Neural cell (in vitro differentiated cells): ENCODE measurements at regions not wholly inside any gene's neighbourhood (a gene's known extent, or its start where the extent isn't known, plus 50 kb on each side); places are given as distances from the start of the nearest gene placed in this dataset.

ENCODE experiments used
- H2AFZ ChIP-seq: fragments of 200-600, 300-800 bp; sonication (generic), shearing (Covaris generic); 2 replicates; pipeline ENCODE4 v1.6.0; 2014; ENCODE audit warnings: low read depth, mild to moderate bottlenecking, antibody characterized with exemption, low read length, moderate library complexity
- H3F3A ChIP-seq: fragments of 200-600 bp; shearing (Covaris generic); 2 replicates; pipeline ENCODE4 v1.6.1; 2016; ENCODE audit warnings: mild to moderate bottlenecking, moderate library complexity, mixed read lengths, antibody characterized with exemption, low read length; ENCODE audit not compliant: insufficient read depth, poor library complexity, severe bottlenecking
- H3K27ac ChIP-seq: fragments of 200-600, 300-800 bp; sonication (generic), shearing (Covaris generic); 2 replicates; pipeline ENCODE4 v1.5.1; 2014; ENCODE audit warnings: mild to moderate bottlenecking, low read length, moderate library complexity
- H3K27me3 ChIP-seq: fragments of 300-800, 200-600 bp; sonication (generic), shearing (Covaris generic); 2 replicates; pipeline ENCODE4 v1.6.0; 2014; ENCODE audit warnings: mild to moderate bottlenecking, low read depth, low read length, moderate library complexity; ENCODE audit not compliant: insufficient read depth
- H3K36me3 ChIP-seq: fragments of 300-800, 200-600 bp; sonication (generic), shearing (Covaris generic); 2 replicates; pipeline ENCODE4 v1.5.1; 2014; ENCODE audit warnings: mild to moderate bottlenecking, antibody characterized with exemption, low read length, moderate library complexity; ENCODE audit not compliant: insufficient read depth
- H3K4me2 ChIP-seq: fragments of 300-800, 200-600 bp; sonication (generic), shearing (Covaris generic); 2 replicates; pipeline ENCODE4 v1.6.0; 2014; ENCODE audit warnings: mild to moderate bottlenecking, low read length
- H3K4me3 ChIP-seq: fragments of 300-800, 200-600 bp; sonication (generic), shearing (Covaris generic); 2 replicates; pipeline ENCODE4 v1.5.1; 2014; ENCODE audit warnings: mild to moderate bottlenecking, low read length, moderate library complexity
- H3K79me2 ChIP-seq: fragments of 200-600 bp; shearing (Covaris generic); replicated peaks from 2 replicates; pipeline ENCODE4 v1.6.0; 2014; ENCODE audit warnings: mild to moderate bottlenecking, low read length, moderate library complexity; ENCODE audit not compliant: insufficient read depth
- H3K9ac ChIP-seq: fragments of 300-800, 200-600 bp; sonication (generic), shearing (Covaris generic); 2 replicates; pipeline ENCODE4 v1.6.1; 2016; ENCODE audit warnings: mild to moderate bottlenecking, low read length, mixed read lengths
- H3K9me2 ChIP-seq: fragments of 200-600 bp; shearing (Covaris generic); 2 replicates; pipeline ENCODE4 v1.6.1; 2016; ENCODE audit warnings: mild to moderate bottlenecking, low read length, mixed read lengths; ENCODE audit not compliant: insufficient read depth
- H3K9me3 ChIP-seq: fragments of 200-600, 300-800 bp; sonication (generic), shearing (Covaris generic); 2 replicates; pipeline ENCODE4 v1.6.1; 2016; ENCODE audit warnings: mild to moderate bottlenecking, mixed run types, low read length, moderate library complexity, mixed read lengths
- H4K20me1 ChIP-seq: fragments of 200-600 bp; shearing (Covaris generic); 2 replicates; pipeline ENCODE4 v1.6.1; 2016; ENCODE audit warnings: mild to moderate bottlenecking, mixed run types; ENCODE audit not compliant: insufficient read depth
- EP300 ChIP-seq: fragments of 450-650 bp; conservative IDR thresholded peaks from 2 replicates; pipeline ENCODE4 v1.6.1; 2014; ENCODE audit warnings: antibody characterized with exemption, mild to moderate bottlenecking, moderate library complexity; ENCODE audit not compliant: poor library complexity, severe bottlenecking
- EZH2 ChIP-seq: fragments of 200-600, 300-800 bp; shearing (Covaris generic), sonication (generic); IDR thresholded peaks from 2 replicates; pipeline ENCODE4 v1.6.1; 2014; ENCODE audit warnings: antibody characterized with exemption, low read length, borderline replicate concordance, mild to moderate bottlenecking; ENCODE audit not compliant: insufficient read depth, poor library complexity, severe bottlenecking
- MXI1 ChIP-seq: fragments of 450-650 bp; conservative IDR thresholded peaks from 2 replicates; pipeline ENCODE4 v1.6.1; 2014; ENCODE audit warnings: antibody characterized with exemption, mild to moderate bottlenecking; ENCODE audit not compliant: poor library complexity, severe bottlenecking
- POLR2AphosphoS5 ChIP-seq: IDR thresholded peaks from 2 replicates; pipeline ENCODE4 v1.6.1; 2012
- RAD21 ChIP-seq: fragments of 450-650 bp; conservative IDR thresholded peaks from 2 replicates; pipeline ENCODE4 v1.6.1; 2014; ENCODE audit warnings: antibody characterized with exemption, mild to moderate bottlenecking, moderate library complexity
- SMC3 ChIP-seq: fragments of 450-650 bp; conservative IDR thresholded peaks from 2 replicates; pipeline ENCODE4 v1.6.1; 2014; ENCODE audit warnings: antibody characterized with exemption, mild to moderate bottlenecking, moderate library complexity; ENCODE audit not compliant: poor library complexity
- TAF1 ChIP-seq: IDR thresholded peaks from 2 replicates; pipeline ENCODE4 v1.6.1; 2012; ENCODE audit warnings: low read depth
- TF ChIP-seq, protein P1 (sequence below): fragments of 450-650 bp; IDR thresholded peaks from 2 replicates; pipeline ENCODE4 v1.5.1; 2014; ENCODE audit warnings: antibody characterized with exemption, mild to moderate bottlenecking, moderate library complexity; ENCODE audit not compliant: poor library complexity, severe bottlenecking
- TF ChIP-seq, protein P2 (sequence below): IDR thresholded peaks from 2 replicates; pipeline ENCODE4 v1.6.1; 2012; ENCODE audit warnings: borderline replicate concordance

GRCh38 chr6:47111685-47112084 is 69.6 kb upstream of the ADGRF1 start:
- H3K27me3 ChIP-seq = no peaks in the 10 kb centered on the region
- H3K9me3 ChIP-seq = no peaks in the 10 kb centered on the region
- H3K36me3 ChIP-seq = no peaks in the 10 kb centered on the region
- no peak overlapping the region for H3K27ac ChIP-seq
- H3K9ac ChIP-seq = no peak overlapping the region
- H3K9me2 ChIP-seq = no peaks in the 10 kb centered on the region
- no peaks in the 10 kb centered on the region for H3K79me2 ChIP-seq
- H3K4me3 ChIP-seq = no peak overlapping the region
- TF ChIP-seq, protein P1, sequence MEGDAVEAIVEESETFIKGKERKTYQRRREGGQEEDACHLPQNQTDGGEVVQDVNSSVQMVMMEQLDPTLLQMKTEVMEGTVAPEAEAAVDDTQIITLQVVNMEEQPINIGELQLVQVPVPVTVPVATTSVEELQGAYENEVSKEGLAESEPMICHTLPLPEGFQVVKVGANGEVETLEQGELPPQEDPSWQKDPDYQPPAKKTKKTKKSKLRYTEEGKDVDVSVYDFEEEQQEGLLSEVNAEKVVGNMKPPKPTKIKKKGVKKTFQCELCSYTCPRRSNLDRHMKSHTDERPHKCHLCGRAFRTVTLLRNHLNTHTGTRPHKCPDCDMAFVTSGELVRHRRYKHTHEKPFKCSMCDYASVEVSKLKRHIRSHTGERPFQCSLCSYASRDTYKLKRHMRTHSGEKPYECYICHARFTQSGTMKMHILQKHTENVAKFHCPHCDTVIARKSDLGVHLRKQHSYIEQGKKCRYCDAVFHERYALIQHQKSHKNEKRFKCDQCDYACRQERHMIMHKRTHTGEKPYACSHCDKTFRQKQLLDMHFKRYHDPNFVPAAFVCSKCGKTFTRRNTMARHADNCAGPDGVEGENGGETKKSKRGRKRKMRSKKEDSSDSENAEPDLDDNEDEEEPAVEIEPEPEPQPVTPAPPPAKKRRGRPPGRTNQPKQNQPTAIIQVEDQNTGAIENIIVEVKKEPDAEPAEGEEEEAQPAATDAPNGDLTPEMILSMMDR = no peak
- TF ChIP-seq, protein P2, sequence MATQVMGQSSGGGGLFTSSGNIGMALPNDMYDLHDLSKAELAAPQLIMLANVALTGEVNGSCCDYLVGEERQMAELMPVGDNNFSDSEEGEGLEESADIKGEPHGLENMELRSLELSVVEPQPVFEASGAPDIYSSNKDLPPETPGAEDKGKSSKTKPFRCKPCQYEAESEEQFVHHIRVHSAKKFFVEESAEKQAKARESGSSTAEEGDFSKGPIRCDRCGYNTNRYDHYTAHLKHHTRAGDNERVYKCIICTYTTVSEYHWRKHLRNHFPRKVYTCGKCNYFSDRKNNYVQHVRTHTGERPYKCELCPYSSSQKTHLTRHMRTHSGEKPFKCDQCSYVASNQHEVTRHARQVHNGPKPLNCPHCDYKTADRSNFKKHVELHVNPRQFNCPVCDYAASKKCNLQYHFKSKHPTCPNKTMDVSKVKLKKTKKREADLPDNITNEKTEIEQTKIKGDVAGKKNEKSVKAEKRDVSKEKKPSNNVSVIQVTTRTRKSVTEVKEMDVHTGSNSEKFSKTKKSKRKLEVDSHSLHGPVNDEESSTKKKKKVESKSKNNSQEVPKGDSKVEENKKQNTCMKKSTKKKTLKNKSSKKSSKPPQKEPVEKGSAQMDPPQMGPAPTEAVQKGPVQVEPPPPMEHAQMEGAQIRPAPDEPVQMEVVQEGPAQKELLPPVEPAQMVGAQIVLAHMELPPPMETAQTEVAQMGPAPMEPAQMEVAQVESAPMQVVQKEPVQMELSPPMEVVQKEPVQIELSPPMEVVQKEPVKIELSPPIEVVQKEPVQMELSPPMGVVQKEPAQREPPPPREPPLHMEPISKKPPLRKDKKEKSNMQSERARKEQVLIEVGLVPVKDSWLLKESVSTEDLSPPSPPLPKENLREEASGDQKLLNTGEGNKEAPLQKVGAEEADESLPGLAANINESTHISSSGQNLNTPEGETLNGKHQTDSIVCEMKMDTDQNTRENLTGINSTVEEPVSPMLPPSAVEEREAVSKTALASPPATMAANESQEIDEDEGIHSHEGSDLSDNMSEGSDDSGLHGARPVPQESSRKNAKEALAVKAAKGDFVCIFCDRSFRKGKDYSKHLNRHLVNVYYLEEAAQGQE = no peak
- TF ChIP-seq EZH2 (no peak), EP300 (no peak), MXI1 (no peak), TAF1 (no peak), RAD21 (no peak), POLR2AphosphoS5 (no peak), SMC3 (no peak)
- no peaks in the 10 kb centered on the region for H3F3A ChIP-seq
- no peak overlapping the region for H3K4me2 ChIP-seq
- no peaks in the 10 kb centered on the region for H4K20me1 ChIP-seq
- no peak overlapping the region for H2AFZ ChIP-seq

- Histone ChIP-seq H3K9me2 (no peaks in the 10 kb centered on the region), H3K9me3 (no peaks in the 10 kb centered on the region), H3K27me3 (no peaks in the 10 kb centered on the region), H3K27ac (no peak overlapping the region), H3K4me3 (no peak overlapping the region), H3K9ac (no peak overlapping the region), H2AFZ (no peak overlapping the region), H4K20me1 (no peaks in the 10 kb centered on the region), H3F3A (no peaks in the 10 kb centered on the region), H3K36me3 (no peaks in the 10 kb centered on the region), H3K79me2 (no peaks in the 10 kb centered on the region), H3K4me2 (no peak overlapping the region)
- TF ChIP-seq EP300 = no peak
- TF ChIP-seq TAF1 = no peak
- TF ChIP-seq, protein P2 = no peak
- no peak for TF ChIP-seq SMC3
- no peak for TF ChIP-seq POLR2AphosphoS5
- TF ChIP-seq RAD21 = no peak
- TF ChIP-seq EZH2 = no peak
- TF ChIP-seq, protein P1 = no peak
- TF ChIP-seq MXI1 = no peak
Measured at GRCh38 chr6:47109281-47109680, 67.1 kb upstream of the ADGRF1 start.
